ENCODE measurements at regions not wholly inside any gene's neighbourhood (a gene's known extent, or its start where the extent isn't known, plus 50 kb on each side); places are given as distances from the start of the nearest gene placed in this dataset.

DNA sequence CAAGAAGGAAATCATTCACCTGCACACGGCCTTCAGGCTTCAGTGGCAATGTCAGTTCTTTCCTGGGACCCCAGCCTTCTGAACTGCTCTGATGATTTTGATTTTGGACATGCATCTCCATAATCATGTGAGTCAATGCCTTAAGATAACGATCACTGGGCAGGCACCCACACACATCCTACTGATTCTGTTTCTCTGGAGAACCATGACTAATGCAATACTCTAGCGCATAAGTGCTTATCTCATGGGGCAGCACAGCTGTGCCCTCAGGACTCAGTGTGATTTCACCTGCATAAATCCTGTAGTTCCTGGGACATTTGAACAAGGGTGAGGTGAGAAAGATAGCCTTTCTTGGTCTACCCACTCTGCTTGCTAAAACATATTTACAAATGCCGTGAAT lies 144.6 kb downstream of the AKAIN1 start:
- TF ChIP-seq, protein P1, sequence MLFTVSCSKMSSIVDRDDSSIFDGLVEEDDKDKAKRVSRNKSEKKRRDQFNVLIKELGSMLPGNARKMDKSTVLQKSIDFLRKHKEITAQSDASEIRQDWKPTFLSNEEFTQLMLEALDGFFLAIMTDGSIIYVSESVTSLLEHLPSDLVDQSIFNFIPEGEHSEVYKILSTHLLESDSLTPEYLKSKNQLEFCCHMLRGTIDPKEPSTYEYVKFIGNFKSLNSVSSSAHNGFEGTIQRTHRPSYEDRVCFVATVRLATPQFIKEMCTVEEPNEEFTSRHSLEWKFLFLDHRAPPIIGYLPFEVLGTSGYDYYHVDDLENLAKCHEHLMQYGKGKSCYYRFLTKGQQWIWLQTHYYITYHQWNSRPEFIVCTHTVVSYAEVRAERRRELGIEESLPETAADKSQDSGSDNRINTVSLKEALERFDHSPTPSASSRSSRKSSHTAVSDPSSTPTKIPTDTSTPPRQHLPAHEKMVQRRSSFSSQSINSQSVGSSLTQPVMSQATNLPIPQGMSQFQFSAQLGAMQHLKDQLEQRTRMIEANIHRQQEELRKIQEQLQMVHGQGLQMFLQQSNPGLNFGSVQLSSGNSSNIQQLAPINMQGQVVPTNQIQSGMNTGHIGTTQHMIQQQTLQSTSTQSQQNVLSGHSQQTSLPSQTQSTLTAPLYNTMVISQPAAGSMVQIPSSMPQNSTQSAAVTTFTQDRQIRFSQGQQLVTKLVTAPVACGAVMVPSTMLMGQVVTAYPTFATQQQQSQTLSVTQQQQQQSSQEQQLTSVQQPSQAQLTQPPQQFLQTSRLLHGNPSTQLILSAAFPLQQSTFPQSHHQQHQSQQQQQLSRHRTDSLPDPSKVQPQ (CRISPR knock-in tag; IDR thresholded peaks at IDR 0.05; ENCODE audit: borderline replicate concordance) = no peak
- TF ChIP-seq FOXA3 (CRISPR knock-in tag; conservative IDR thresholded peaks at IDR 0.05 in 1 of 2, IDR thresholded peaks at IDR 0.05 in 1 of 2) (no peak), CHD2 (IDR thresholded peaks at IDR 0.05; ENCODE audit: low read depth, low read length) (no peak), CAMTA2 (CRISPR knock-in tag; conservative IDR thresholded peaks at IDR 0.05) (no peak), NR1H2 (CRISPR knock-in tag; IDR thresholded peaks at IDR 0.05) (no peak)
